ENCODE measurements at regions not wholly inside any gene's neighbourhood (a gene's known extent, or its start where the extent isn't known, plus 50 kb on each side); places are given as distances from the start of the nearest gene placed in this dataset.
"Not testable (repeated sequence)": the region's sequence is repeated elsewhere in the genome, so short reads cannot be mapped to it uniquely, and the experiment has no call there.

GRCh38 chr15:44870125-44870524 is 86.4 kb upstream of the TERB2 start:
- 81% methylated on average over 4 of the region's 4 CpGs for WGBS

DNA sequence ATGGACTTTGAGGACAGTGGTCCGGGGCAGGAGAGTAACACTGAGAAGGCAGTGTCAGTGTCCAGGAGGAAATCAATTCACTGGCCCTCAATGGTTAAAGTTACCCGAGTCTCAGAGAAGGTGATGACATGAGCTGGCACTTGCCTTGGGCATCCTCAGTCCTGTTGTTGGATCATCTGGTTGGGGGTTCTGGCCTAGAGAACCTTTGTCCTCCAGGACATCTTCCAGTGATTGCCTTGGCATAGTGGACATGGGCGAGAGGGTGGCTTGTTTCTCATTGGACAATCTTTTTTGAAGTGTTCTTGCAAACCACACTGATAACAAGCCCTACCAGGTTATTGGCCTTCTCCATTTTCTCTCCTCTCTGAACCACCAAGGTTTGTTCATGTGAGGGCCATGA is 83.4 kb upstream of the TERB2 start:
- peaks cover 6% of the 10 kb centered on the region for H3K9me3 ChIP-seq (ENCODE audit: control insufficient read depth, low read length)
- no peaks in the 10 kb centered on the region for H3K27me3 ChIP-seq (ENCODE audit: control insufficient read depth, insufficient read depth)
- intact Hi-C loops (cut with DNase I), result no loop called here
- DNase-seq (no peak), ATAC-seq (no peak)
- H3K27ac ChIP-seq (ENCODE audit: low read length), result no peak overlapping the region
- WGBS, result 82% methylated on average over 3 of the region's 3 CpGs
- H3K4me1 ChIP-seq (ENCODE audit: control insufficient read depth, insufficient read depth, low read length), result no peaks in the 10 kb centered on the region
- H3K4me3 ChIP-seq (ENCODE audit: low read length), result no peak overlapping the region

More at GRCh38 chr15:44870125-44870524, 86.4 kb upstream of the TERB2 start:
- ATAC-seq; H3K4me3 ChIP-seq (ENCODE audit: low read length); H3K27ac ChIP-seq (ENCODE audit: low read length); DNase-seq; H3K9me3 ChIP-seq (ENCODE audit: control insufficient read depth, low read length); H3K27me3 ChIP-seq (ENCODE audit: control insufficient read depth, insufficient read depth); intact Hi-C loops (cut with DNase I); H3K4me1 ChIP-seq (ENCODE audit: control insufficient read depth, insufficient read depth, low read length): not testable (repeated sequence)

DNA sequence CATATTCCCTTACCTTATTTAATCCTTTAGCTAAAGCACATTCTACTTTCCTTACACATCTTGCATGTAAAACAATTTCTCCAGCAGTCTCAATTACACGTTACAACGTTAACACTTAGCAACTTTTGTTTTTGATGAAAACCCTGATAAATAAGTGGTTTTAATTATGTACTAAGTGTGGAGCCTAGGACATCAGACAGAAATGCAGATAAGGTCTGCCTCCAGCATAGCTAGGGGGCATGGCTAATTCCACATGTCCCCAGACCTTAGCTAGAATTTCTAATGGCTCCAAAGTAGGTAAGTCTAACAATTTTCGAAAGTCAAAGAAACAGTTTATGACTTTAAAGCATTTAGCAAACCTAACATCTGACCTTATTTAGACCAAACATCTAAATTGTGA is 77.4 kb upstream of the TERB2 start:
- DNase-seq (no peak), ATAC-seq (no peak)
- H3K4me1 ChIP-seq (ENCODE audit: control insufficient read depth, insufficient read depth, low read length), result no peaks in the 10 kb centered on the region
- intact Hi-C loops (cut with DNase I), result no loop called here
- no peak overlapping the region for H3K27ac ChIP-seq (ENCODE audit: low read length)
- no peak overlapping the region for H3K4me3 ChIP-seq (ENCODE audit: low read length)
- 86% methylated on average over 3 of the region's 3 CpGs for WGBS
- H3K27me3 ChIP-seq (ENCODE audit: control insufficient read depth, insufficient read depth), result no peaks in the 10 kb centered on the region
- H3K9me3 ChIP-seq (ENCODE audit: control insufficient read depth, low read length), result peaks cover 6% of the 10 kb centered on the region

DNA sequence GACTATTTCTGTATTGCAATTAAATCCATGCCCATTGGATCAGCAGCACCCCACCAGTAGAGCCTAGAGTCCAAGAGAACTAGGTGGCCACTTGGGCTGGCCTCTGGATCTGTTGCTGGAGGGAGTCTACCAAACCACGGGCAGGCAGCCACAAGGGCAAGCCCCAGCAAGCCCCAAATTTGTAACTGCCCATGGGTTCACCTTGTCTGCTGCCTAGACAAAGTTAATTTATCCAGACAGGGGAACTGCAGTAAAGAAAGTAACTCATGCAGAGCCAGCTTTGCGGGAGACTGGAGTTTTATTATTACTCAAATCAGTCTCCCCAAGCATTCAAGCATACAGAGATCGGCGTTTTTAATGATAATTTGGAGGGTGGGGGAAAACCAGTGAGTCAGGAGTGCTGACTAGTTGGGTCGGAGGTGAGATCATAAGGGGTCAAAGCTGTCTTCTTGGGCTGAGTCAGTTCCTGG is 74.0 kb upstream of the TERB2 start:
- intact Hi-C loops (cut with DNase I), result no loop called here
- Histone ChIP-seq H3K27me3 (ENCODE audit: control insufficient read depth, insufficient read depth) (no peaks in the 10 kb centered on the region), H3K4me1 (ENCODE audit: control insufficient read depth, insufficient read depth, low read length) (no peaks in the 10 kb centered on the region), H3K27ac (ENCODE audit: low read length) (no peak overlapping the region), H3K4me3 (ENCODE audit: low read length) (no peak overlapping the region), H3K9me3 (ENCODE audit: control insufficient read depth, low read length) (no peaks in the 10 kb centered on the region)
- no peak for DNase-seq
- ATAC-seq, result no peak
- 79% methylated on average over 5 of the region's 5 CpGs for WGBS

DNA sequence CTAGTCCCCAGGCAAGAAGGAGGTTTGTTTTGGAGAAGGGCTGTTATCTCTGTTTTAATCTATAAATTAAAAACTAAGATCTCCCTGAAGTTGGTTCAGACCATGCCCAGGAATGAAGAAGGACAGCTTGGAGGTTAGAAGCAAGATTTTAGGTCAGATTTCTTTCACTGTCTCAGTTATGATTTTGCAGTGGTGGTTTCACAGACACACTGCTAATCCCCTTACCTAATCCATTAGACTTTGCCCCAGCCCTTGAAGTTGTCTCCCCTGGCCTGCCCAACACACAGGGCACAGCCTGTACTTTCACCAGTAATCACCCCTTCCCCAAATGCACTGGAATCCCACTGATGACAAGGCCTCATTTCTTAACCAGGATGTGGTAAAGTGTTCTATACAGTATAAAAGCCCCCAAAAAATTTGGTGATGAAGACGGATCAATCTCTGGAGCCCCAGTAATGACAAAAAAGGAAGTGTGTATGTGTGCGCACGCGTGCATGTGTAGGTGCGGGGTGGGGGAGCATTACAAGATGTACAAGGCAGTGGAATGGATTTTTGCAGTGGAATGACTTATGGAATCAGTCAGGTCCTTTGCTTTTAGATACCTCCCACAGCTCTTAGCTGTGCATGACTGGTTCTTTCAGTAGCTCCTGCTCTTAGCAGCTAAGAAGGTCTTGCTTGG is 73.1 kb upstream of the TERB2 start:
- Histone ChIP-seq H3K9me3 (ENCODE audit: control insufficient read depth, low read length) (no peaks in the 10 kb centered on the region), H3K4me1 (ENCODE audit: control insufficient read depth, insufficient read depth, low read length) (no peaks in the 10 kb centered on the region), H3K4me3 (ENCODE audit: low read length) (no peak overlapping the region), H3K27me3 (ENCODE audit: control insufficient read depth, insufficient read depth) (no peaks in the 10 kb centered on the region), H3K27ac (ENCODE audit: low read length) (no peak overlapping the region)
- ATAC-seq, result no peak
- 95% methylated on average over 5 of the region's 5 CpGs for WGBS
- DNase-seq, result no peak
- intact Hi-C loops (cut with DNase I), result no loop called here

DNA sequence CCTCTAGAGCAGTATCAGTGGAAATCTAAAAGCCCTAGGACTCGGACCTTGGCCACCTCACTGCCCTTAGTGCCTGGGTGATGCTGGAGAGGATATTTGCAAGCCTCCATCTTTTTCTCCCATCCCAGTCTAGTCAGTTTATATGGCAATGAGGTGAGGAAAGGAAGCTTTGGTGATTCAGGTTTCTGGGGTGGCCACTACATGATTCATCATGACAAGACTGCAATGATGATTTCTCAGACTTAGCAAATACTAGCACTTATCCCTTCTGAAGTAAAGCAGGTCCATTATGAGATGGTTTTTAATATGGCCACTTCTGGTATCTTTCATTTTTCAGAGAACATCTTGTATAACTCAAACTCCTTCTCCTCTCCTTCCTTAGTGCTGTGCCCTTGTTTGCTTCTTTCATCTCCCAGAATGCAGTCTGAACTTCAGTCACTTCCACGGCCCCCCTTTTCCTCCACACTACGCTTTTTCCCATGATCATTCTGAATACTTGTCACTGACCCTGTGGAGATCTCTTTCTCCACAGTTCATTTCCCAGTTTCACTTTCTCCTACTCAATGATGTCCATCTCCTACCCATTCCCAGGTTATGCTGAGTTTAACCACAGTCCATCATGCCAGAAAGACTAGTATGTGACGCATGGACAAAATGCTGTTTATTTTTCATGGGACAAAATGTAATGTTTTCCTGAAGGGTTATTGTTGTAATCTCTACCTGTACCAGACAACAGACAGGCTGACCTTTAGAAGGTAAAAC is 57.4 kb upstream of the TERB2 start:
- H3K27me3 ChIP-seq (ENCODE audit: control insufficient read depth, insufficient read depth); H3K4me1 ChIP-seq (ENCODE audit: control insufficient read depth, insufficient read depth, low read length); H3K4me3 ChIP-seq (ENCODE audit: low read length); ATAC-seq; H3K9me3 ChIP-seq (ENCODE audit: control insufficient read depth, low read length); intact Hi-C loops (cut with DNase I); H3K27ac ChIP-seq (ENCODE audit: low read length); DNase-seq: not testable (repeated sequence)
- WGBS, result 96% methylated on average over 2 of the region's 4 CpGs

DNA sequence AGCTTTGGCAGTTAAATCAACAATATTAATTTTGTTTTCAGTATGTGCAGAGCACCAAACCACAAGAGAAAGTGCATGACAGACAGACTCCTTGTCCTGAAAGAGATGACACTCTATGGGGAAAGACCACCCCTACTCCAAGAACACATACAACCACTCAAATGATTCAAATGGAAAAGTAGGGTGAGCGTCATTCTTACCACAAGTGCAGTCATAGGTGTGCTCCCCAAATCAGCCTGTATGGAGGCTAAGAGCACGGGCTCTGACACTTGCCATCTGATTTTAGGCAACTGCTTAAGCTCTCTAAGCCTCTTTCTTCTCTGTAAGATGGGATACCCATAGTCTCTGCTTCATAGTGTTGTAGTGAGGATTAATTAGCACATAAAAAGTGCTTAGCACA is 56.7 kb upstream of the TERB2 start:
- H3K27me3 ChIP-seq (ENCODE audit: control insufficient read depth, insufficient read depth); H3K4me1 ChIP-seq (ENCODE audit: control insufficient read depth, insufficient read depth, low read length); H3K27ac ChIP-seq (ENCODE audit: low read length); DNase-seq; intact Hi-C loops (cut with DNase I); H3K4me3 ChIP-seq (ENCODE audit: low read length); H3K9me3 ChIP-seq (ENCODE audit: control insufficient read depth, low read length); ATAC-seq: not testable (repeated sequence)
- 84% methylated on average over 2 of the region's 2 CpGs for WGBS

- H3K4me1 ChIP-seq (ENCODE audit: control insufficient read depth, insufficient read depth, low read length); H3K27ac ChIP-seq (ENCODE audit: low read length); ATAC-seq; DNase-seq; intact Hi-C loops (cut with DNase I); H3K9me3 ChIP-seq (ENCODE audit: control insufficient read depth, low read length); H3K4me3 ChIP-seq (ENCODE audit: low read length); H3K27me3 ChIP-seq (ENCODE audit: control insufficient read depth, insufficient read depth): not testable (repeated sequence)
- 69% methylated on average over 2 of the region's 2 CpGs for WGBS
Observed at GRCh38 chr15:44900796-44901195, 55.7 kb upstream of the TERB2 start.

GRCh38 chr15:44903281-44903680 is 53.2 kb upstream of the TERB2 start:
- H3K4me1 ChIP-seq (ENCODE audit: control insufficient read depth, insufficient read depth, low read length); DNase-seq; H3K9me3 ChIP-seq (ENCODE audit: control insufficient read depth, low read length); ATAC-seq; H3K27ac ChIP-seq (ENCODE audit: low read length); H3K27me3 ChIP-seq (ENCODE audit: control insufficient read depth, insufficient read depth); H3K4me3 ChIP-seq (ENCODE audit: low read length); intact Hi-C loops (cut with DNase I): not testable (repeated sequence)
- WGBS, result 46% methylated on average over 1 of the region's 1 CpG

DNA sequence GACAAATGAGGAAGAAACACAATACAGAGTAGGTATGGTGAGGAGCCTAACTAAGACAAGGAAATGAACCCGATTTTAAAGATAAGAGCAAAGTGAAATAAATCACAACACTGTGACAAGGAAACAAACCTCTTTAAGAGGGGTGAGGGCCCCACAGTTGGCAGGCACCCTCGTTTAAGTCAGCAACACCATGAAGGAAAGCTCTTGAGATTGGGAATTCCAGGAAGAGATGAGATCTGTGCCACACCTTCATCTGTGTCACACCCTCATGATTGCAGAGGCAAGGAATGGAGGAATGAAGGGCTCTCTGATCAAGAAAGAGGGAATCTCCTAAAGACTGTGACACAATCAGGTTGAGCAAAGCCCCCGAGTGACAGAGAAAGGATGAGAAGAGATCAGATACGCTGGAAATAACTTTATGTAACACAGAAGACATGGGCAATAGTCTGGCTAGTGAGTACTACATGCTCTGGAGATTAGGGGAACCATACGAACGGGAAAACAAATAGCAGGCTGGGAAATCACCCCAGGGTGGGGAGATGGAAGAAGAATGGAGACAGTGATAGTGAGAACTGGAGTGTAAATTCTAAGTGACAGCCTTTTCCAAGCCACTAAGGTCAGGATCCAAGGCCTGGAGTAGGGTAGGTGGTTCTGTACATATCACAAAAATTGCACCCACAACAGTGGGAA is 51.7 kb upstream of the TERB2 start:
- H3K27me3 ChIP-seq (ENCODE audit: control insufficient read depth, insufficient read depth); H3K27ac ChIP-seq (ENCODE audit: low read length); intact Hi-C loops (cut with DNase I); DNase-seq; H3K4me3 ChIP-seq (ENCODE audit: low read length); ATAC-seq; H3K4me1 ChIP-seq (ENCODE audit: control insufficient read depth, insufficient read depth, low read length); H3K9me3 ChIP-seq (ENCODE audit: control insufficient read depth, low read length): not testable (repeated sequence)
- WGBS, result 40% methylated on average over 6 of the region's 6 CpGs

Measured in right cardiac atrium (tissue), 5 donors.